CD4-positive, CD25-positive, alpha-beta regulatory T cell (primary cell): ENCODE measurements at regions not wholly inside any gene's neighbourhood (a gene's known extent, or its start where the extent isn't known, plus 50 kb on each side); places are given as distances from the start of the nearest gene placed in this dataset.

Experiments
- ATAC-seq, 2 donors: fragments of 150-1000 bp; cut with Tn5 transposase; one replicate each; pipeline ENCODE4 v1.10.0; 2021; ENCODE audit warnings: low read depth in 2 of 2, moderate number of reproducible peaks in 2 of 2, moderate library complexity in 1 of 2
- DNase-seq, 3 donors: peaks; one replicate each; pipeline versions ENCODE4 v3.0.0 to v3.0.0-alpha.2; 2012 to 2022; ENCODE audit warnings: mixed read lengths in 1 of 3
- H3K27ac ChIP-seq: one replicate; pipeline ENCODE4 v1.7.0; 2013; ENCODE audit warnings: mild to moderate bottlenecking, low read length; ENCODE audit not compliant: insufficient read depth, poor library complexity, severe bottlenecking
- H3K27me3 ChIP-seq: one replicate; pipeline ENCODE4 v1.7.0; 2013; ENCODE audit warnings: low read length; ENCODE audit not compliant: control insufficient read depth, insufficient read depth
- H3K36me3 ChIP-seq: one replicate; pipeline ENCODE4 v1.7.0; 2013; ENCODE audit warnings: mild to moderate bottlenecking, low read length, moderate library complexity; ENCODE audit not compliant: control insufficient read depth, insufficient read depth
- H3K4me1 ChIP-seq: 2 replicates; pipeline ENCODE4 v1.7.0; 2013; ENCODE audit warnings: mild to moderate bottlenecking, low read length; ENCODE audit not compliant: insufficient read depth, control insufficient read depth, poor library complexity, severe bottlenecking
- H3K4me3 ChIP-seq: one replicate; pipeline ENCODE4 v1.7.0; 2013; ENCODE audit warnings: low read depth, mild to moderate bottlenecking, low read length, moderate library complexity
- H3K9me3 ChIP-seq, 2 experiments: 1 replicate in 1 of 2; 2 replicates in 1 of 2; pipeline ENCODE4 v1.7.0; 2013; ENCODE audit warnings: low read length in 2 of 2, mild to moderate bottlenecking in 1 of 2, moderate library complexity in 1 of 2; ENCODE audit not compliant: control insufficient read depth in 2 of 2
- H3K27ac Mint-ChIP-seq, 3 donors: one replicate each; pipeline ENCODE4 v1.8.0; 2020 to 2022; ENCODE audit warnings: mild to moderate bottlenecking in 3 of 3, mixed read lengths in 3 of 3, moderate library complexity in 2 of 3
- H3K27me3 Mint-ChIP-seq: one replicate; pipeline ENCODE4 v1.8.0; 2022; ENCODE audit warnings: mild to moderate bottlenecking, mixed read lengths
- H3K36me3 Mint-ChIP-seq: one replicate; pipeline ENCODE4 v1.8.0; 2020; ENCODE audit warnings: mixed read lengths
- H3K4me1 Mint-ChIP-seq, 4 donors: one replicate each; pipeline ENCODE4 v1.8.0; 2020 to 2022; ENCODE audit warnings: mixed read lengths in 4 of 4, mild to moderate bottlenecking in 1 of 4
- H3K4me3 Mint-ChIP-seq, 4 donors: one replicate each; pipeline ENCODE4 v1.8.0; 2020 to 2022; ENCODE audit warnings: mild to moderate bottlenecking in 4 of 4, mixed read lengths in 4 of 4, moderate library complexity in 3 of 4
- H3K9me3 Mint-ChIP-seq, 7 donors: one replicate each; pipeline ENCODE4 v1.8.0; 2020 to 2022; ENCODE audit warnings: mixed read lengths in 7 of 7, mild to moderate bottlenecking in 3 of 7, moderate library complexity in 2 of 7

DNA sequence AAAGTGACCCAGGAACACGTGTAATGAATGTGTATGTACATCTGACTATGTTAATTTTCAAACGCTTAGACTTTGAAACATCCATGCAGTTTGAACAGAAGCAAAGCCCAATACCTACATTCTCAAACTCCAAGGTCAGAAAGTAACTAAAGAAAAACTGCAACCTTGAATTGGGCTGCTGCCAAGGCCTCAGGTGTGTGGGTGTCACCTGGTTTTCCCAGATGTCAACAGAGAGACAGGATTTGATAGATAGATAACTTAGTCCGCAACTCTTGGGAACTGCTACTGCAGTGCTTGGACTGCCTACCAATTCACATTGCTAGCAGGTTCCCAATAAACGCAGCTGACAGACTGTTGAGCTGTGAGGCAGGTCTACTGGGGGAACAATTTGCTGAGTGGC is 78.7 kb upstream of the PAPOLG start:
- no peaks in the 10 kb centered on the region for H3K4me1 ChIP-seq
- peaks cover 5% of the 10 kb centered on the region for H3K27me3 ChIP-seq
- Mint-ChIP-seq H3K36me3 (no peaks in the 10 kb centered on the region), H3K9me3 (no peaks in the 10 kb centered on the region), H3K4me3 (no peak overlapping the region), H3K27ac (no peak overlapping the region), H3K4me1 (peaks cover 0 to 4% (median 0%) of the 10 kb centered on the region in 4 donors), H3K27me3 (peaks cover 8% of the 10 kb centered on the region)
- H3K27ac ChIP-seq = no peak overlapping the region
- no peak overlapping the region for H3K4me3 ChIP-seq
- ATAC-seq (no peak), DNase-seq (no peak)
- H3K36me3 ChIP-seq = no peaks in the 10 kb centered on the region
- H3K9me3 ChIP-seq = no peaks in the 10 kb centered on the region

DNA sequence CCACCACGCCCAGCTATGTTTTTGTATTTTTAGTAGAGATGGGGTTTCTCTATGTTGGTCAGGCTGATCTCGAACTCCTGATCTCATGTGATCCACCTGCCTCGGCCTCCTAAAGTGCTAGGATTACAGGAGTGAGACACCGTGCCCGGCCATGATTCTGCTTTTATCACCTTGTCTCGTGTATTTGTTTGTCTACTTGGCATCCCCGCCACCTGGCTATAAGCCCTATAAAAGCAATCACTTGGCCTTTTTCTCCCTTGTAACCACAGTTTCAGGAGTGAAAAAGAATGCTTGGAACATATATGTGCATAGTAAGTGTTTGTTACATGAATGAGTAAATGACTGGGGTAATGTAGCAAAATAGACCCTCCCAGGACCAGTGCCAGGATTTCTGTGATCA is 77.5 kb upstream of the PAPOLG start:
- H3K27ac ChIP-seq = no peak overlapping the region
- H3K9me3 ChIP-seq = no peaks in the 10 kb centered on the region
- no peaks in the 10 kb centered on the region for H3K4me1 ChIP-seq
- H3K36me3 ChIP-seq = no peaks in the 10 kb centered on the region
- no peak overlapping the region for H3K4me3 ChIP-seq
- H3K27ac Mint-ChIP-seq = no peak overlapping the region
- H3K27me3 ChIP-seq = peaks cover 5% of the 10 kb centered on the region
- no peaks in the 10 kb centered on the region for H3K36me3 Mint-ChIP-seq
- peaks cover 0 to 4% (median 0%) of the 10 kb centered on the region in 4 donors for H3K4me1 Mint-ChIP-seq
- H3K4me3 Mint-ChIP-seq = no peak overlapping the region
- peaks cover 8% of the 10 kb centered on the region for H3K27me3 Mint-ChIP-seq
- DNase-seq (no peak), ATAC-seq (no peak)
- peaks cover 0 to 1% (median 0%) of the 10 kb centered on the region in 7 donors for H3K9me3 Mint-ChIP-seq

DNA sequence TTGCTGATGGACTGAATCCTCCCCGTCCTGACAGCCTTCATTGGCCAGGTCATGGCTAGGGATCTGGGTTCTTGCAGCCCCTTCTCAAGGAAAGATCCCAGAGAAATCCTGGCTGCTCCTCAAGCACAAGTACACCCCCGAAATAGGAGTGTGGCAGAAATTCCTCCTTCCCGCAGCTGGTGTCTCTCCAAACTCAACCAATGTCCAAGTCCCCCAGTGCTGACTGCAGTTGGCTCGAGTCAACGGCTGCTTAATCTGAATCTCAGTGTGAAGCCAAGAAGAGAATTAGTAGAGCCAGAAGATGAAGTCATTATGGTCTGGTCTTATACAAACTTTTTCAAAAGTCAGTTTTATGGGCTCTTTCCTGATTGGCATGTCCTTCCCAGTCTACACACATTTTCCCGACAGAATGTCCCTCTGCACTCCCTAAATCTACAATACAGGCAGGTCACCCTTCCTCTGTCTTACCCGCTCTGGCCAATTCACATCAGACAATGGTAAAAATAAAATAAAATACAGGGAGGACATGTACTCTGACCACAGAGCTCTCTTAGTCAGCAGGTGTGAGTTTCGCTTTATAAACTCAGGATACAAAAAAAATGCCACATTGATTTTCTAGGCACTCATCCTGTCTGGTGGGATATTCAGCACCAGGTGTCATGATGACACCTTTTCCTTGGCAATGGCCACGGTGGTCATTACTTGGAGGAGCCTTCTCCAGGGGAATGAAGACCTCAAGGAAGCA is 76.9 kb upstream of the PAPOLG start:
- Mint-ChIP-seq H3K36me3 (no peaks in the 10 kb centered on the region), H3K9me3 (peaks cover 0 to 1% (median 0%) of the 10 kb centered on the region in 7 donors), H3K4me3 (no peak overlapping the region), H3K27me3 (peaks cover 8% of the 10 kb centered on the region), H3K4me1 (peaks cover 0 to 4% (median 0%) of the 10 kb centered on the region in 4 donors), H3K27ac (no peak overlapping the region)
- H3K4me3 ChIP-seq = no peak overlapping the region
- ATAC-seq (no peak), DNase-seq (no peak)
- H3K9me3 ChIP-seq = no peaks in the 10 kb centered on the region
- no peak overlapping the region for H3K27ac ChIP-seq
- no peaks in the 10 kb centered on the region for H3K4me1 ChIP-seq
- peaks cover 5% of the 10 kb centered on the region for H3K27me3 ChIP-seq
- H3K36me3 ChIP-seq = no peaks in the 10 kb centered on the region

DNA sequence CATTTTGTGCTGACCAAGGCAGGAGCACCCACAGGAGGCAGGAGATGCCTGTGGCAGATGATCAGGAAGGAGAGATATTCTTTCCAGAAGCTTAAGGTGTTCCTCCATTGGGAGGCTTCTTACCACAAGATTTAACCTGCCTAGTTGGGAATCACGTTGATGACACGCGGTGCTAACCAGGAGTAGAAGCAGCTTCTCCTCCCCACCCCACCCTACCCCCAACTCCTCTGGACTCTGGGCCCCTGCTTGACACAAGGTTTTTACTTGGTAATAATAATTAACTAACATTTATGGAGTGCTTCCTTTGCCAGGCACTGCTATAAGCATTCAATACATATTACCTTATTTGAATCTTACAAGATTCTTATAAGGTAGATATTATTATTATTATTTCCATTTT is 62.5 kb upstream of the PAPOLG start:
- no peaks in the 10 kb centered on the region for H3K9me3 ChIP-seq
- Mint-ChIP-seq H3K4me3 (no peak overlapping the region), H3K27ac (no peak overlapping the region), H3K36me3 (no peaks in the 10 kb centered on the region), H3K4me1 (no peaks in the 10 kb centered on the region), H3K27me3 (peaks cover 12% of the 10 kb centered on the region), H3K9me3 (no peaks in the 10 kb centered on the region)
- ATAC-seq (no peak), DNase-seq (no peak)
- no peak overlapping the region for H3K27ac ChIP-seq
- peaks cover 5% of the 10 kb centered on the region for H3K27me3 ChIP-seq
- no peak overlapping the region for H3K4me3 ChIP-seq
- no peaks in the 10 kb centered on the region for H3K36me3 ChIP-seq
- H3K4me1 ChIP-seq = no peaks in the 10 kb centered on the region

DNA sequence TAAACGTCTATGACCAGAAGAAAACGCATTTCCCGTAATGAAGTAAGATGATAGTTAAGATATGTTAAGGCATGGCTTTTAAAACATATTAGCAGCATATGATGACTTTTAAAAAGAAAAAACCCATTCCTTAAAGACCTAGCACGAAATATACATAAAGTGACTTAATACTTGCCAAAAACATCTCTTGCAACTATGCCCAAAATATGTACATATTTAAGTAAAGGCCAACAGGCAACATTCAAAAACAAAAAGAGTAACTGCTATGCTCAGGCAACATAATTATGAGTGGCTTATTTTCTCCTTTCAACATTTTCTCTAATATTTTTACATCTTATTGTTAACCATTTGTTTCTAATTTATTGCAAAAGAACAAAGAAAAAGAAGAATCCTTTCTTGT is 60.3 kb upstream of the PAPOLG start:
- Histone ChIP-seq H3K27me3 (peaks cover 3% of the 10 kb centered on the region), H3K36me3 (no peaks in the 10 kb centered on the region), H3K4me1 (no peaks in the 10 kb centered on the region), H3K9me3 (no peaks in the 10 kb centered on the region), H3K27ac (no peak overlapping the region), H3K4me3 (no peak overlapping the region)
- H3K27ac Mint-ChIP-seq = peak overlapping the region in 1 of 3 donors; percentile 15
- H3K9me3 Mint-ChIP-seq = no peaks in the 10 kb centered on the region
- no peak overlapping the region for H3K4me3 Mint-ChIP-seq
- peaks cover 15% of the 10 kb centered on the region for H3K27me3 Mint-ChIP-seq
- H3K36me3 Mint-ChIP-seq = no peaks in the 10 kb centered on the region
- no peaks in the 10 kb centered on the region for H3K4me1 Mint-ChIP-seq
- no peak for DNase-seq
- ATAC-seq = no peak

DNA sequence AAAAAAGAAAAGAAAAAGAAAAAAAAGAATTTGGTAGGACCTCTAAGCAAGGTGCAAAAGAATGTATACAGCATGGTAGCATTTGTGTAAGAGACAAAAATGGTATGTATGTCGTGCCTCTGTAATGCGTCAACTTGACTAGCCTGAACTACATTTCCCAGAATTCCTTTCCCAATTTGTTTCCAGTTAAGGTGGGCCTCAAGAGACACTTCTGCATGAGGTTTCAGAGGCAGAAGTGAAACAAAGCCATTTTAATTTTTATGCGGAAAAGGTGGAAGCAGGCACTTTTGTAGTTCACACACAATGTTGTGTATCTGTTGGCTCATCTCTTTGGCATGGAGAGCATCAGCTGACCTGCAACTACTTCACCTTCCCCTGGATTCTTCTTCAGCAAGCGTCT is 56.5 kb upstream of the PAPOLG start:
- no peak overlapping the region for H3K4me3 Mint-ChIP-seq
- H3K9me3 Mint-ChIP-seq = peaks cover 0 to 1% (median 0%) of the 10 kb centered on the region in 7 donors
- Histone ChIP-seq H3K4me3 (no peak overlapping the region), H3K27ac (no peak overlapping the region), H3K9me3 (no peaks in the 10 kb centered on the region), H3K36me3 (no peaks in the 10 kb centered on the region), H3K4me1 (no peaks in the 10 kb centered on the region), H3K27me3 (no peaks in the 10 kb centered on the region)
- no peaks in the 10 kb centered on the region for H3K36me3 Mint-ChIP-seq
- H3K27me3 Mint-ChIP-seq = peaks cover 21% of the 10 kb centered on the region
- H3K27ac Mint-ChIP-seq = no peak overlapping the region
- DNase-seq = no peak
- H3K4me1 Mint-ChIP-seq = no peaks in the 10 kb centered on the region
- ATAC-seq = no peak

DNA sequence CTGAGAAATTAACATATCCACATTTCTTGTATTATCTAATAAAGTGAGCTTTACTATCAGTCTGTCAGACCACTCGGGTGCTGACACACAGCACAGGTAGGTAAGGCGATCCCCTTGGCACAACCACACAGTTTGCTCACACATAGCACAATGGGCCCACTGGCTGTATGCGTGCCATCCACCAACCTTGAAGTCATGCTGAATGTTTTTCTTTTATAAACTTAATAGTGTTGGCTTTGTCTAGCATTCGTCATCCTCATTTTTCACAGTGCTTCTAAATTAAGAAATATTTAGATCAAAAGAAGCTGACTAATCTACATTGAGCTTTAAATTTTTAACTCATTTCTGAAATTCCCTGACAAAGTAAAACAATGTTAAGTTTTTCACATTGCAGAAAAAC is 50.0 kb upstream of the PAPOLG start:
- no peak overlapping the region for H3K4me3 Mint-ChIP-seq
- Histone ChIP-seq H3K27ac (no peak overlapping the region), H3K4me1 (no peaks in the 10 kb centered on the region), H3K27me3 (no peaks in the 10 kb centered on the region), H3K36me3 (no peaks in the 10 kb centered on the region), H3K4me3 (no peak overlapping the region), H3K9me3 (no peaks in the 10 kb centered on the region)
- H3K9me3 Mint-ChIP-seq = peaks cover 0 to 1% (median 0%) of the 10 kb centered on the region in 7 donors
- H3K27ac Mint-ChIP-seq = no peak overlapping the region
- no peak for ATAC-seq
- H3K4me1 Mint-ChIP-seq = peaks cover 0 to 5% (median 2%) of the 10 kb centered on the region in 4 donors
- H3K36me3 Mint-ChIP-seq = no peaks in the 10 kb centered on the region
- peaks cover 44% of the 10 kb centered on the region for H3K27me3 Mint-ChIP-seq
- DNase-seq = no peak
